Body of pancreas (tissue), 4 donors: ENCODE measurements at regions not wholly inside any gene's neighbourhood (a gene's known extent, or its start where the extent isn't known, plus 50 kb on each side); places are given as distances from the start of the nearest gene placed in this dataset.

Experiments
- ATAC-seq: fragments of 150-250 bp; one replicate; pipeline ENCODE4 v1.9.1; 2016
- DNase-seq, 4 donors: peaks; one replicate each; pipeline ENCODE4 v3.0.0-alpha.2; 2019
- H3K27ac ChIP-seq, 4 donors: fragments of 200-600 bp; sonication (generic); 1 replicate in 3 of 4; 2 replicates in 1 of 4; pipeline versions ENCODE4 v1.5.1 to v1.6.1; 2016 to 2019; ENCODE audit warnings: mild to moderate bottlenecking in 1 of 4, mixed read lengths in 1 of 4, moderate library complexity in 1 of 4
- H3K27me3 ChIP-seq, 2 donors: fragments of 200-600 bp; sonication (generic); one replicate each; pipeline ENCODE4 v1.6.0; 2016; ENCODE audit warnings: mild to moderate bottlenecking in 1 of 2
- H3K36me3 ChIP-seq, 2 donors: fragments of 200-600 bp; sonication (generic); replicated peaks in 1 of 2; 2 replicates each; pipeline ENCODE4 v1.5.1; 2016; ENCODE audit warnings: low read depth in 2 of 2; ENCODE audit not compliant: insufficient read depth in 1 of 2
- H3K4me1 ChIP-seq: fragments of 200-600 bp; sonication (generic); one replicate; pipeline ENCODE4 v1.6.0; 2016
- H3K4me3 ChIP-seq, 2 donors: fragments of 200-600 bp; sonication (generic); 1 replicate in 1 of 2; 2 replicates in 1 of 2; pipeline ENCODE4 v1.5.1; 2016 to 2019
- H3K9me3 ChIP-seq, 3 donors: fragments of 200-600 bp; sonication (generic); 1 replicate in 2 of 3; 2 replicates in 1 of 3; pipeline ENCODE4 v1.5.1; 2016
- POLR2A ChIP-seq, 3 donors: fragments of 450-650 bp; IDR thresholded peaks; one replicate each; pipeline ENCODE4 v1.6.1; 2016; ENCODE audit warnings: antibody characterized with exemption in 3 of 3, mild to moderate bottlenecking in 2 of 3
- WGBS, 2 donors: methylation state at CpG; one replicate each; pipeline ENCODE4 v1.1.5; 2017; 5-methylcytosine and 5-hydroxymethylcytosine counted together
- intact Hi-C: fragments of 100-400 bp; cut with DNase I; formaldehyde crosslinking; loops from one replicate; pipeline ENCODE4 v1.15.1; 2023
- TF ChIP-seq, protein P1 (sequence below), 7 experiments: fragments of 450-650 bp in 4 of 7; fragments of 200-600 bp in 3 of 7; sonication (generic) in 3 of 7; IDR thresholded peaks; one replicate each; pipeline ENCODE4 v1.5.1; 2016 to 2019; ENCODE audit warnings: antibody characterized with exemption in 7 of 7

GRCh38 chr11:80846442-80846841 lies 1405.6 kb upstream of the TENM4 start:
- no peak for DNase-seq
- Histone ChIP-seq H3K27ac (no peak overlapping the region), H3K36me3 (no peaks in the 10 kb centered on the region), H3K4me1 (no peaks in the 10 kb centered on the region), H3K9me3 (no peaks in the 10 kb centered on the region), H3K27me3 (no peaks in the 10 kb centered on the region), H3K4me3 (no peak overlapping the region)
- no peak for TF ChIP-seq POLR2A (IDR thresholded peaks at IDR 0.05)
- TF ChIP-seq, protein P1, sequence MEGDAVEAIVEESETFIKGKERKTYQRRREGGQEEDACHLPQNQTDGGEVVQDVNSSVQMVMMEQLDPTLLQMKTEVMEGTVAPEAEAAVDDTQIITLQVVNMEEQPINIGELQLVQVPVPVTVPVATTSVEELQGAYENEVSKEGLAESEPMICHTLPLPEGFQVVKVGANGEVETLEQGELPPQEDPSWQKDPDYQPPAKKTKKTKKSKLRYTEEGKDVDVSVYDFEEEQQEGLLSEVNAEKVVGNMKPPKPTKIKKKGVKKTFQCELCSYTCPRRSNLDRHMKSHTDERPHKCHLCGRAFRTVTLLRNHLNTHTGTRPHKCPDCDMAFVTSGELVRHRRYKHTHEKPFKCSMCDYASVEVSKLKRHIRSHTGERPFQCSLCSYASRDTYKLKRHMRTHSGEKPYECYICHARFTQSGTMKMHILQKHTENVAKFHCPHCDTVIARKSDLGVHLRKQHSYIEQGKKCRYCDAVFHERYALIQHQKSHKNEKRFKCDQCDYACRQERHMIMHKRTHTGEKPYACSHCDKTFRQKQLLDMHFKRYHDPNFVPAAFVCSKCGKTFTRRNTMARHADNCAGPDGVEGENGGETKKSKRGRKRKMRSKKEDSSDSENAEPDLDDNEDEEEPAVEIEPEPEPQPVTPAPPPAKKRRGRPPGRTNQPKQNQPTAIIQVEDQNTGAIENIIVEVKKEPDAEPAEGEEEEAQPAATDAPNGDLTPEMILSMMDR (IDR thresholded peaks at IDR 0.05): no peak
- intact Hi-C loops: no loop called here
- no peak for ATAC-seq

GRCh38 chr11:80844110-80844819 lies 1403.4 kb upstream of the TENM4 start:
- no peak for ATAC-seq
- no peak for TF ChIP-seq POLR2A (IDR thresholded peaks at IDR 0.05)
- TF ChIP-seq, protein P1 (IDR thresholded peaks at IDR 0.05): no peak
- intact Hi-C loops: no loop called here
- Histone ChIP-seq H3K27ac (no peak overlapping the region), H3K4me3 (no peak overlapping the region), H3K36me3 (no peaks in the 10 kb centered on the region), H3K9me3 (no peaks in the 10 kb centered on the region), H3K27me3 (no peaks in the 10 kb centered on the region), H3K4me1 (no peaks in the 10 kb centered on the region)
- WGBS, 2 donors: 56 to 63% methylated on average over 8 of the region's 8 CpGs
- DNase-seq: no peak

- Histone ChIP-seq H3K4me1 (no peaks in the 10 kb centered on the region), H3K9me3 (no peaks in the 10 kb centered on the region), H3K4me3 (no peak overlapping the region), H3K36me3 (no peaks in the 10 kb centered on the region), H3K27me3 (no peaks in the 10 kb centered on the region), H3K27ac (no peak overlapping the region)
- TF ChIP-seq, protein P1 (IDR thresholded peaks at IDR 0.05): no peak
- no peak for TF ChIP-seq POLR2A (IDR thresholded peaks at IDR 0.05)
- no peak for DNase-seq
- intact Hi-C loops: no loop called here
- 72 to 81% methylated on average over 2 of the region's 2 CpGs for WGBS, 2 donors
- ATAC-seq: no peak
Measured at GRCh38 chr11:80843266-80843974, 1402.6 kb upstream of the TENM4 start.

DNA sequence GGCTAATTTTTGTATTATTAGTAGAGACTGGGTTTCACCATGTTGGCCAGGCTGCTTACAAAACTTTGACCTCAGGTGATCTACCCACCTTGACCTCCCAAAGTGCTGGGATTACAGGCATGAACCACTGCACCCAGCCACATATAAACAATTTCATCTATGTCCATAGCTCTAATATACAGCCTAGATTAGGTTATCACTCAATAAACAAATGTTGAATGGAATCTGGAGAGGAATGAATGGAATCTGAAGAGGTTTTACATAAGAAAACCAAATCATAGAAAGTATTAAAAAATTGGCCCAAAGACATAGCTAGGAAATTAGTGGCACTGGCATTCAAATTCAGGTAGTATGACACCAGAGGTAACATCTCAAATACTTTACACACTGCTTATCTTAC lies 1401.4 kb upstream of the TENM4 start:
- H3K36me3 ChIP-seq: no peaks in the 10 kb centered on the region
- no peak for DNase-seq
- no peak overlapping the region for H3K27ac ChIP-seq
- TF ChIP-seq, protein P1 (IDR thresholded peaks at IDR 0.05): no peak
- no peak for TF ChIP-seq POLR2A (IDR thresholded peaks at IDR 0.05)
- intact Hi-C loops: no loop called here
- ATAC-seq: no peak
- no peaks in the 10 kb centered on the region for H3K4me1 ChIP-seq
- H3K9me3 ChIP-seq: no peaks in the 10 kb centered on the region
- no peak overlapping the region for H3K4me3 ChIP-seq
- no peaks in the 10 kb centered on the region for H3K27me3 ChIP-seq

DNA sequence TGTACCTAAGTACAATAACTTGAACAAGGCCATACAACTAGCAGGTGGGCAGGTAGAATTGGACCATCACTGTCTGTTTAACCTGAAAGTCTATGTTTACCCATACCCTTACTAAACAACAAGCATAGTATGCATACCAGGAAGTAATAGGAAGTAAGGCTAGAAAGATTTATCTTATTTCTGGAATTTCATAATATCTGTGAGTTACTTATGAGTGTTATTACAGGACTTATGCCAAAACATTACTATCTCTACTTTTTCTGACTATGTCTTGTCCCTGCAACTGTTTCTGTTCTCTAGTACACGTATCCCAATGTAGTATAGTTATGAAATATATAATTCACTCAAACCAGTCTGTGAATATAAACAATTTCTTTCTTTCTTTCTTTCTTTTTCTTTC lies 1400.8 kb upstream of the TENM4 start:
- H3K27me3 ChIP-seq: no peaks in the 10 kb centered on the region
- H3K4me3 ChIP-seq: no peak overlapping the region
- no peaks in the 10 kb centered on the region for H3K36me3 ChIP-seq
- H3K27ac ChIP-seq: no peak overlapping the region
- WGBS, 2 donors: 63 to 65% methylated on average over 1 of the region's 1 CpG
- no peak for TF ChIP-seq POLR2A (IDR thresholded peaks at IDR 0.05)
- DNase-seq: no peak
- no peaks in the 10 kb centered on the region for H3K9me3 ChIP-seq
- ATAC-seq: no peak
- no peaks in the 10 kb centered on the region for H3K4me1 ChIP-seq
- intact Hi-C loops: no loop called here
